DOHH2 (cell line): ENCODE measurements at regions not wholly inside any gene's neighbourhood (a gene's known extent, or its start where the extent isn't known, plus 50 kb on each side); places are given as distances from the start of the nearest gene placed in this dataset.

Source experiments
- H3F3A ChIP-seq: fragments of 200-600 bp; sonication (generic), shearing (Covaris generic); 2 replicates; pipeline ENCODE4 v1.6.0; 2016; ENCODE audit warnings: antibody characterized with exemption, mild to moderate bottlenecking; ENCODE audit not compliant: control insufficient read depth, insufficient read depth
- H3K27ac ChIP-seq: fragments of 200-600 bp; sonication (generic); 2 replicates; pipeline ENCODE4 v1.5.1; 2014; ENCODE audit warnings: low read depth, mild to moderate bottlenecking, low read length, moderate library complexity
- H3K27me3 ChIP-seq: fragments of 200-600 bp; sonication (generic); 2 replicates; pipeline ENCODE4 v1.6.1; 2014; ENCODE audit warnings: mild to moderate bottlenecking, low read length, mixed read lengths; ENCODE audit not compliant: control insufficient read depth
- H3K36me3 ChIP-seq: fragments of 200-600 bp; sonication (generic); 2 replicates; pipeline ENCODE4 v1.6.1; 2014; ENCODE audit warnings: mild to moderate bottlenecking, low read length, moderate library complexity, mixed read lengths; ENCODE audit not compliant: control insufficient read depth
- H3K4me1 ChIP-seq: fragments of 200-600 bp; sonication (generic); 2 replicates; pipeline ENCODE4 v1.6.1; 2014; ENCODE audit warnings: mild to moderate bottlenecking, low read length, mixed read lengths; ENCODE audit not compliant: control insufficient read depth
- H3K4me2 ChIP-seq: fragments of 200-600 bp; sonication (generic); 2 replicates; pipeline ENCODE4 v1.6.0; 2014; ENCODE audit warnings: mild to moderate bottlenecking, low read length, moderate library complexity
- H3K4me3 ChIP-seq: fragments of 200-600 bp; sonication (generic); 2 replicates; pipeline ENCODE4 v1.5.1; 2014; ENCODE audit warnings: mild to moderate bottlenecking, low read length, mixed read lengths
- H3K79me2 ChIP-seq: fragments of 200-600 bp; sonication (generic); 2 replicates; pipeline ENCODE4 v1.6.1; 2014; ENCODE audit warnings: mild to moderate bottlenecking, low read length, mixed read lengths; ENCODE audit not compliant: control insufficient read depth
- H3K9me2 ChIP-seq: fragments of 200-600 bp; sonication (generic); replicated peaks from 2 replicates; pipeline ENCODE4 v1.6.1; 2014; ENCODE audit warnings: mild to moderate bottlenecking, low read length, mixed read lengths; ENCODE audit not compliant: control insufficient read depth
- H3K9me3 ChIP-seq: fragments of 200-600 bp; sonication (generic); 2 replicates; pipeline ENCODE4 v1.6.1; 2014; ENCODE audit warnings: antibody characterized with exemption, low read length, mixed read lengths; ENCODE audit not compliant: control insufficient read depth, insufficient read depth
- H4K20me1 ChIP-seq: fragments of 200-600 bp; sonication (generic); 2 replicates; pipeline ENCODE4 v1.6.0; 2014; ENCODE audit warnings: low read depth, mild to moderate bottlenecking, antibody characterized with exemption, low read length, moderate library complexity; ENCODE audit not compliant: control insufficient read depth, insufficient read depth
- EZH2phosphoT487 ChIP-seq: fragments of 200-600 bp; sonication (generic); IDR thresholded peaks from 2 replicates; pipeline ENCODE4 v1.6.1; 2017; ENCODE audit warnings: borderline replicate concordance, mild to moderate bottlenecking, antibody characterized with exemption, low read length, moderate library complexity, mixed read lengths
- TF ChIP-seq, protein P1 (sequence below): fragments of 200-600 bp; sonication (generic); IDR thresholded peaks from one replicate; pipeline ENCODE4 v1.5.1; 2014; ENCODE audit warnings: antibody characterized with exemption, mild to moderate bottlenecking, low read depth, low read length; ENCODE audit not compliant: poor library complexity, severe bottlenecking

DNA sequence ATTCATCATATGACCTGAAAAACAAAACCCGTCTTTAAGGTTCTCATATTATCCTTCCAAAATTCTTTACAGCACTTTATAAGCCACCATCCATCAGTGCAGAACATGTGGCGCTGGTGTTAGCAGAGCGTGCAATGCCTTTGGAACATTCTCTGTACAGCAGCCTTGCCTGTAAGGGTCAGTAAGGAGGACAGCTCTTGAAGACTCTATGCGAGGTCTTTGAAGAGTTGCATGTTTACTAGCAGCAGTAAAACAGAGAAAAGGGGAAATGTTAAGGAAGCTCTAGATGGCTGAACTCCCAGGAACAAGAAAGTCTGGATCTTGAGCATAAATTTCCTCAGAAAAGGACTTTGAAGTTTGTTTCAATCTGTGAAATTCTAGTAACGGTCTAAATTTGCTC lies 365.6 kb downstream of the DUSP10 start:
- H3F3A ChIP-seq = no peaks in the 10 kb centered on the region
- H3K36me3 ChIP-seq = no peaks in the 10 kb centered on the region
- H3K27ac ChIP-seq = no peak overlapping the region
- H3K4me1 ChIP-seq = no peaks in the 10 kb centered on the region
- no peaks in the 10 kb centered on the region for H3K79me2 ChIP-seq
- no peaks in the 10 kb centered on the region for H3K9me2 ChIP-seq
- H3K27me3 ChIP-seq = no peaks in the 10 kb centered on the region
- no peak overlapping the region for H3K4me3 ChIP-seq
- no peak for TF ChIP-seq EZH2phosphoT487
- TF ChIP-seq, protein P1, sequence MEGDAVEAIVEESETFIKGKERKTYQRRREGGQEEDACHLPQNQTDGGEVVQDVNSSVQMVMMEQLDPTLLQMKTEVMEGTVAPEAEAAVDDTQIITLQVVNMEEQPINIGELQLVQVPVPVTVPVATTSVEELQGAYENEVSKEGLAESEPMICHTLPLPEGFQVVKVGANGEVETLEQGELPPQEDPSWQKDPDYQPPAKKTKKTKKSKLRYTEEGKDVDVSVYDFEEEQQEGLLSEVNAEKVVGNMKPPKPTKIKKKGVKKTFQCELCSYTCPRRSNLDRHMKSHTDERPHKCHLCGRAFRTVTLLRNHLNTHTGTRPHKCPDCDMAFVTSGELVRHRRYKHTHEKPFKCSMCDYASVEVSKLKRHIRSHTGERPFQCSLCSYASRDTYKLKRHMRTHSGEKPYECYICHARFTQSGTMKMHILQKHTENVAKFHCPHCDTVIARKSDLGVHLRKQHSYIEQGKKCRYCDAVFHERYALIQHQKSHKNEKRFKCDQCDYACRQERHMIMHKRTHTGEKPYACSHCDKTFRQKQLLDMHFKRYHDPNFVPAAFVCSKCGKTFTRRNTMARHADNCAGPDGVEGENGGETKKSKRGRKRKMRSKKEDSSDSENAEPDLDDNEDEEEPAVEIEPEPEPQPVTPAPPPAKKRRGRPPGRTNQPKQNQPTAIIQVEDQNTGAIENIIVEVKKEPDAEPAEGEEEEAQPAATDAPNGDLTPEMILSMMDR = no peak
- no peaks in the 10 kb centered on the region for H3K9me3 ChIP-seq
- no peaks in the 10 kb centered on the region for H4K20me1 ChIP-seq
- no peak overlapping the region for H3K4me2 ChIP-seq

DNA sequence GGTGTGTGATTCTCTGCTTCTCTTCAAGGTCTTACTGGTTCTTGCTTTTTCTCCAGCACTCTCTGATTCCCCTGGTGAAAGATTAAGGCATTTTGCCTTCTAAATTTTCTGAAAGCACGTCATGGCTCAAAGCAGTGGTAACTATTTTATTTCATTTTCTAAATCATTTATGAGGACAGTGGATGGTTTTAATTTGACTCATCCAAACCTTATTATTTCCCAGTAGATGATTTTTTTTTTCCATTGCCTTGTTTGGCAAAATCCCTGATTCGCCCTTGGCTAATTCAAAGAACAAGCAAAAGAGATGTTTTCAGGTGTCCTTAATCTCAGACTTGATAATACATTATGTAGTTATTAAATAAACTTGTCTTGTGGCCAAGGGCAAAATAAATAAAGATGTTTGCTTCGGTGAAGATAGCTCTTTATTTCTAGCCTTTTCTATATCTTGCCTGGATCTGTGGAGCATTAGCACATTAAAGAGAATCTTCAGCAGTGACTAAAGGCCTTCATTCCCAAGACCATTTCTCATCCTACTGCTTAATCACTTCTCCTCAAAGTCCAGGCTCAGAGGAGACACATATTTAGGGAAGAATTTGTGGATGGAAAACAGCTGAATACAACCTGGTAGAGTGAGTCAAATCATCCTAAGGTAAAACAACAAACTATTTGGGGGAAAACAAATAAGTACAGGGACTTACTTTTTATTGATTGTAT lies 359.8 kb downstream of the DUSP10 start:
- Histone ChIP-seq H3K4me2 (no peak overlapping the region), H3K4me1 (no peaks in the 10 kb centered on the region), H3K27me3 (no peaks in the 10 kb centered on the region), H3K9me3 (no peaks in the 10 kb centered on the region), H3K9me2 (no peaks in the 10 kb centered on the region), H3K27ac (no peak overlapping the region), H3F3A (no peaks in the 10 kb centered on the region), H3K79me2 (no peaks in the 10 kb centered on the region), H4K20me1 (no peaks in the 10 kb centered on the region), H3K36me3 (no peaks in the 10 kb centered on the region), H3K4me3 (no peak overlapping the region)
- no peak for TF ChIP-seq EZH2phosphoT487
- TF ChIP-seq, protein P1 = no peak

DNA sequence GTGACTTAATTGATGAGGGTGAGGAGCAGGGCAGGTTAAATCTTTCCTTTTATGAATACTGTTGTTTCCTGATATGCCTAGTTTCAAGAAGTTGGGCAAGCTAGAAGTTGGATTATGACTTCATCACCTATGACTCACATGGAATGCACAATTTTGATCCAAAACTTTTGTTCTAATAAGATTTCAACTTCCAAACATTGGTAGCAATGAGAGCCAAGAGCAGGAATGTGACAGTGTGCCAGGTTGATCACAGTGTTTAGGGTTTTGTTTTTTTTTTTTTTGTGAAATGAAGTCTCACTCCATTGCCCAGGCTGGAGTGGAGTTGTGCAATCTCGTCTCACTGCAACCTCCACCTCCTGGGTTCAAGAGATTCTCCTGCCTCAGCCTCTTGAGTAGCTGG lies 349.4 kb downstream of the DUSP10 start:
- no peaks in the 10 kb centered on the region for H3K9me3 ChIP-seq
- no peaks in the 10 kb centered on the region for H4K20me1 ChIP-seq
- no peaks in the 10 kb centered on the region for H3F3A ChIP-seq
- no peaks in the 10 kb centered on the region for H3K4me1 ChIP-seq
- no peak overlapping the region for H3K4me3 ChIP-seq
- no peak overlapping the region for H3K4me2 ChIP-seq
- no peaks in the 10 kb centered on the region for H3K9me2 ChIP-seq
- H3K27ac ChIP-seq = no peak overlapping the region
- TF ChIP-seq, protein P1 = no peak
- TF ChIP-seq EZH2phosphoT487 = no peak
- no peaks in the 10 kb centered on the region for H3K27me3 ChIP-seq
- H3K36me3 ChIP-seq = no peaks in the 10 kb centered on the region
- H3K79me2 ChIP-seq = no peaks in the 10 kb centered on the region
